ENCODE measurements at regions not wholly inside any gene's neighbourhood (a gene's known extent, or its start where the extent isn't known, plus 50 kb on each side); places are given as distances from the start of the nearest gene placed in this dataset.

- no peak for ATAC-seq (replicated peaks)
- H3K9me3 Mint-ChIP-seq = peaks cover 3 to 10% of the 10 kb centered on the region in 2 donors
These were observed 65.4 kb upstream of the SOX1 start for GRCh38 chr13:112001571-112001970.

GRCh38 chr13:112003396-112003795, 63.6 kb upstream of the SOX1 start:
- Mint-ChIP-seq H3K27ac (no peak overlapping the region), H3K4me1 (ENCODE audit: low read depth in 2 of 2) (no peaks in the 10 kb centered on the region), H3K27me3 (peaks cover 14 to 17% of the 10 kb centered on the region in 2 donors), H3K36me3 (ENCODE audit: insufficient read depth) (no peaks in the 10 kb centered on the region), H3K4me3 (no peak overlapping the region), H3K9me3 (peaks cover 3 to 10% of the 10 kb centered on the region in 2 donors)
- no peak for DNase-seq
- ATAC-seq (replicated peaks) = no peak

More at GRCh38 chr13:112001571-112001970, 65.4 kb upstream of the SOX1 start:
- no peak overlapping the region for H3K27ac Mint-ChIP-seq
- DNase-seq = no peak
- peaks cover 19 to 24% of the 10 kb centered on the region in 2 donors for H3K27me3 Mint-ChIP-seq
- H3K4me3 Mint-ChIP-seq = no peak overlapping the region
- H3K36me3 Mint-ChIP-seq (ENCODE audit: insufficient read depth) = no peaks in the 10 kb centered on the region
- H3K4me1 Mint-ChIP-seq (ENCODE audit: low read depth in 2 of 2) = no peaks in the 10 kb centered on the region

GRCh38 chr13:112003941-112004340, 63.0 kb upstream of the SOX1 start:
- Mint-ChIP-seq H3K4me1 (ENCODE audit: low read depth in 2 of 2) (no peaks in the 10 kb centered on the region), H3K27ac (no peak overlapping the region), H3K9me3 (peaks cover 3 to 10% of the 10 kb centered on the region in 2 donors), H3K27me3 (peaks cover 8 to 11% of the 10 kb centered on the region in 2 donors), H3K4me3 (no peak overlapping the region), H3K36me3 (ENCODE audit: insufficient read depth) (no peaks in the 10 kb centered on the region)
- no peak for DNase-seq
- no peak for ATAC-seq (replicated peaks)

- no peaks in the 10 kb centered on the region for H3K4me1 Mint-ChIP-seq (ENCODE audit: low read depth in 2 of 2)
- peaks cover 3 to 10% of the 10 kb centered on the region in 2 donors for H3K9me3 Mint-ChIP-seq
- no peak overlapping the region for H3K4me3 Mint-ChIP-seq
- H3K27me3 Mint-ChIP-seq = peaks cover 0 to 5% of the 10 kb centered on the region in 2 donors
- H3K36me3 Mint-ChIP-seq (ENCODE audit: insufficient read depth) = no peaks in the 10 kb centered on the region
- ATAC-seq (replicated peaks) (no peak), DNase-seq (no peak)
- H3K27ac Mint-ChIP-seq = no peak overlapping the region
These were observed 61.0 kb upstream of the SOX1 start for GRCh38 chr13:112005925-112006324.

GRCh38 chr13:112007191-112007590, 59.8 kb upstream of the SOX1 start:
- ATAC-seq (replicated peaks) (no peak), DNase-seq (no peak)
- peaks cover 3 to 10% of the 10 kb centered on the region in 2 donors for H3K9me3 Mint-ChIP-seq
- H3K4me3 Mint-ChIP-seq = no peak overlapping the region
- H3K4me1 Mint-ChIP-seq (ENCODE audit: low read depth in 2 of 2) = no peaks in the 10 kb centered on the region
- no peak overlapping the region for H3K27ac Mint-ChIP-seq
- no peaks in the 10 kb centered on the region for H3K36me3 Mint-ChIP-seq (ENCODE audit: insufficient read depth)
- peaks cover 0 to 5% of the 10 kb centered on the region in 2 donors for H3K27me3 Mint-ChIP-seq

GRCh38 chr13:112010714-112011113, 56.2 kb upstream of the SOX1 start:
- Mint-ChIP-seq H3K27ac (no peak overlapping the region), H3K36me3 (ENCODE audit: insufficient read depth) (peaks cover 4% of the 10 kb centered on the region), H3K4me3 (no peak overlapping the region), H3K4me1 (ENCODE audit: low read depth in 2 of 2) (no peaks in the 10 kb centered on the region), H3K27me3 (peaks cover 0 to 4% of the 10 kb centered on the region in 2 donors), H3K9me3 (peaks cover 4 to 5% of the 10 kb centered on the region in 2 donors)
- no peak for DNase-seq
- no peak for ATAC-seq (replicated peaks)

GRCh38 chr13:112012016-112012704, 54.8 kb upstream of the SOX1 start:
- DNase-seq (no peak), ATAC-seq (replicated peaks) (no peak)
- Mint-ChIP-seq H3K4me3 (no peak overlapping the region), H3K27ac (no peak overlapping the region), H3K36me3 (ENCODE audit: insufficient read depth) (peaks cover 4% of the 10 kb centered on the region), H3K4me1 (ENCODE audit: low read depth in 2 of 2) (no peaks in the 10 kb centered on the region), H3K27me3 (no peaks in the 10 kb centered on the region), H3K9me3 (peaks cover 0 to 2% of the 10 kb centered on the region in 2 donors)

GRCh38 chr13:112012705-112013085, 54.3 kb upstream of the SOX1 start:
- H3K4me1 Mint-ChIP-seq (ENCODE audit: low read depth in 2 of 2) = no peaks in the 10 kb centered on the region
- DNase-seq (no peak), ATAC-seq (replicated peaks) (no peak)
- H3K27me3 Mint-ChIP-seq = no peaks in the 10 kb centered on the region
- no peak overlapping the region for H3K27ac Mint-ChIP-seq
- peaks cover 4% of the 10 kb centered on the region for H3K36me3 Mint-ChIP-seq (ENCODE audit: insufficient read depth)
- H3K9me3 Mint-ChIP-seq = peaks cover 0 to 2% of the 10 kb centered on the region in 2 donors
- no peak overlapping the region for H3K4me3 Mint-ChIP-seq

- Mint-ChIP-seq H3K9me3 (peaks cover 0 to 2% of the 10 kb centered on the region in 2 donors), H3K4me1 (ENCODE audit: low read depth in 2 of 2) (no peaks in the 10 kb centered on the region), H3K4me3 (no peak overlapping the region), H3K27ac (no peak overlapping the region), H3K27me3 (no peaks in the 10 kb centered on the region), H3K36me3 (ENCODE audit: insufficient read depth) (peaks cover 4% of the 10 kb centered on the region)
- no peak for ATAC-seq (replicated peaks)
- no peak for DNase-seq
These were observed 53.3 kb upstream of the SOX1 start for GRCh38 chr13:112013665-112014064.

GRCh38 chr13:112014857-112015256, 52.1 kb upstream of the SOX1 start:
- H3K4me3 Mint-ChIP-seq = no peak overlapping the region
- no peaks in the 10 kb centered on the region for H3K4me1 Mint-ChIP-seq (ENCODE audit: low read depth in 2 of 2)
- no peak for ATAC-seq (replicated peaks)
- no peak overlapping the region for H3K27ac Mint-ChIP-seq
- no peaks in the 10 kb centered on the region for H3K27me3 Mint-ChIP-seq
- H3K9me3 Mint-ChIP-seq = peaks cover 0 to 2% of the 10 kb centered on the region in 2 donors
- no peak for DNase-seq
- H3K36me3 Mint-ChIP-seq (ENCODE audit: insufficient read depth) = peaks cover 4% of the 10 kb centered on the region

Data from effector memory CD8-positive, alpha-beta T cell (primary cell).